HT1080 (cell line): ENCODE measurements at regions not wholly inside any gene's neighbourhood (a gene's known extent, or its start where the extent isn't known, plus 50 kb on each side); places are given as distances from the start of the nearest gene placed in this dataset. TPM values are rescaled to one million over a fixed set of nuclear protein-coding genes. Genes with fewer than 3 reads are reported as not detected.

ENCODE experiments used
- DNase-seq: peaks from one replicate; pipeline ENCODE4 v3.0.0-alpha.2; 2015; ENCODE audit warnings: low read depth
- small RNA-seq: library from RNA; depleted of rRNA; stranded (forward); fragments of <200 nt; gene quantifications from one replicate; pipeline ENCODE3, GENCODE V24; 2014

- DNase-seq = no peak
These were observed 72.0 kb upstream of the RAI14 start for GRCh38 chr5:34584165-34584564.

GRCh38 chr5:34585601-34586104 lies 70.5 kb upstream of the RAI14 start:
- DNase-seq = peak; percentile 82

GRCh38 chr5:34586117-34586885 lies 69.8 kb upstream of the RAI14 start:
- peak; percentile 92 for DNase-seq

GRCh38 chr5:34587355-34588241 lies 68.5 kb upstream of the RAI14 start:
- DNase-seq = peak; percentile 65

- DNase-seq = no peak
These were observed 66.3 kb upstream of the RAI14 start for GRCh38 chr5:34589832-34590231.

GRCh38 chr5:34591723-34592122 lies 64.4 kb upstream of the RAI14 start:
- no peak for DNase-seq

GRCh38 chr5:34597034-34598027 lies 58.8 kb upstream of the RAI14 start:
- no peak for DNase-seq

GRCh38 chr5:34598177-34598794 lies 57.8 kb upstream of the RAI14 start:
- DNase-seq = peak; percentile 96

GRCh38 chr5:34599471-34600117 lies 56.5 kb upstream of the RAI14 start:
- no peak for DNase-seq

GRCh38 chr5:34600118-34600493 lies 56.0 kb upstream of the RAI14 start:
- no peak for DNase-seq

GRCh38 chr5:34603378-34603777 lies 52.8 kb upstream of the RAI14 start:
- DNase-seq = no peak

GRCh38 chr5:34604119-34604675 lies 51.9 kb upstream of the RAI14 start:
- DNase-seq = no peak

- no peak for DNase-seq
These were observed 50.0 kb upstream of the RAI14 start for GRCh38 chr5:34606101-34606500.

Small RNA genes in the stretch of these regions (small RNA-seq; reads per million reads assigned to genes)
- gene AC139792.3 = not detected
